ENCODE measurements at regions not wholly inside any gene's neighbourhood (a gene's known extent, or its start where the extent isn't known, plus 50 kb on each side); places are given as distances from the start of the nearest gene placed in this dataset.

DNA sequence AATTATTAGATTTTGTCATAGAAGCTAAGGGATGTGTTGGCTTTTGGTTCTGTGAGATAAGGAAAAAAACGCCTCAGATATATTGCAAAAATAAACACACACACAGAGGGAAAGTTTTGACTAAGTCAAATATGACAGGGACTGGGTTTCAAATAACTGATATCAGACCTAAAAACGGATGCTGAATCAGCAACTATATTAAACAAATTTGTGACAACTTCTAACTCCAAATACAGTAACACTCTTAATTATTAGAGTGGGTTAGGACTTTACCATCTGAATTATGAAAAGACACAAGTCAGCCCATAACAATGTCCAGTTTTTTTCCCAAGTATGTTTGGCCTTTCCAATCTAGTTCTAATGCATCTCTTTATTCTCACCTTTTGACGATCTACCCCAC, 2693.1 kb downstream of the ARAP2 start:
- ChIA-PET POLR2A (no interaction called here), CTCF (no interaction called here)
- Mint-ChIP-seq H3K36me3 (ENCODE audit: low read depth) (no peaks in the 10 kb centered on the region), H3K27ac (no peak overlapping the region), H3K4me1 (ENCODE audit: low read depth) (no peaks in the 10 kb centered on the region), H3K4me3 (no peak overlapping the region), H3K27me3 (no peaks in the 10 kb centered on the region), H3K9me3 (peaks cover 19% of the 10 kb centered on the region)
- no peak overlapping the region for H3K4me3 ChIP-seq (ENCODE audit: low read length)
- TF ChIP-seq, protein P1, sequence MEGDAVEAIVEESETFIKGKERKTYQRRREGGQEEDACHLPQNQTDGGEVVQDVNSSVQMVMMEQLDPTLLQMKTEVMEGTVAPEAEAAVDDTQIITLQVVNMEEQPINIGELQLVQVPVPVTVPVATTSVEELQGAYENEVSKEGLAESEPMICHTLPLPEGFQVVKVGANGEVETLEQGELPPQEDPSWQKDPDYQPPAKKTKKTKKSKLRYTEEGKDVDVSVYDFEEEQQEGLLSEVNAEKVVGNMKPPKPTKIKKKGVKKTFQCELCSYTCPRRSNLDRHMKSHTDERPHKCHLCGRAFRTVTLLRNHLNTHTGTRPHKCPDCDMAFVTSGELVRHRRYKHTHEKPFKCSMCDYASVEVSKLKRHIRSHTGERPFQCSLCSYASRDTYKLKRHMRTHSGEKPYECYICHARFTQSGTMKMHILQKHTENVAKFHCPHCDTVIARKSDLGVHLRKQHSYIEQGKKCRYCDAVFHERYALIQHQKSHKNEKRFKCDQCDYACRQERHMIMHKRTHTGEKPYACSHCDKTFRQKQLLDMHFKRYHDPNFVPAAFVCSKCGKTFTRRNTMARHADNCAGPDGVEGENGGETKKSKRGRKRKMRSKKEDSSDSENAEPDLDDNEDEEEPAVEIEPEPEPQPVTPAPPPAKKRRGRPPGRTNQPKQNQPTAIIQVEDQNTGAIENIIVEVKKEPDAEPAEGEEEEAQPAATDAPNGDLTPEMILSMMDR (IDR thresholded peaks at IDR 0.05): no peak
- intact Hi-C loops (cut with DNase I, micrococcal nuclease): no loop called here
- no peak for DNase-seq
- no peaks in the 10 kb centered on the region for H3K36me3 ChIP-seq (ENCODE audit: insufficient read depth, low read length)
- no peaks in the 10 kb centered on the region for H3K9me3 ChIP-seq (ENCODE audit: control insufficient read depth in 1 of 2, insufficient read depth in 1 of 2, low read length in 2 of 2)
- H3K27me3 ChIP-seq (ENCODE audit: control insufficient read depth in 1 of 2, insufficient read depth in 2 of 2, low read length in 2 of 2): no peaks in the 10 kb centered on the region
- no peak overlapping the region for H3K27ac ChIP-seq (ENCODE audit: low read depth in 1 of 2, low read length in 2 of 2)
- ATAC-seq (ENCODE audit: poor library complexity): no peak
- H3K4me1 ChIP-seq (ENCODE audit: insufficient read depth, low read length): no peaks in the 10 kb centered on the region

DNA sequence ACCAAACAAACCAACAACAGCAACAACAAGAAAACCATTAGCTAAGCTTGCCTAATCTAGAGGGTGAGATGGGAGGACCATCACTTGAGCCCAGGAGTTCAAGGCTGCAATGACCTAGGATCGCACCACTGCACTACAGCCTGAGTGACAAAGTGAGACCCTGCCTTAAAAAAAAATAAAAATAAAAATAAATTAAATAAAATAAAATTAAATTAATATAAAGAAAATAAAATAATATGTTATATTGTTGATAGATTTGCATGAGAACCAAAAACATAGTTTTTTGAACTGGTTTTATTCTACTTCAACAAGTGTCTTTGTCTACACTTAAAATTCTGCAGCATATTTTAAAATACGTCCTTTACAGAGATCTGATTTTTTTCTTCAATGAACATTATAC, 2683.1 kb downstream of the ARAP2 start:
- ChIA-PET CTCF (no interaction called here), POLR2A (no interaction called here)
- intact Hi-C loops (cut with DNase I, micrococcal nuclease): no loop called here
- no peaks in the 10 kb centered on the region for H3K4me1 ChIP-seq (ENCODE audit: insufficient read depth, low read length)
- no peak overlapping the region for H3K4me3 ChIP-seq (ENCODE audit: low read length)
- TF ChIP-seq, protein P1 (IDR thresholded peaks at IDR 0.05): no peak
- ATAC-seq (ENCODE audit: poor library complexity) (no peak), DNase-seq (no peak)
- Mint-ChIP-seq H3K9me3 (peaks cover 2% of the 10 kb centered on the region), H3K4me3 (no peak overlapping the region), H3K27me3 (no peaks in the 10 kb centered on the region), H3K4me1 (ENCODE audit: low read depth) (no peaks in the 10 kb centered on the region), H3K27ac (no peak overlapping the region), H3K36me3 (ENCODE audit: low read depth) (no peaks in the 10 kb centered on the region)
- H3K27me3 ChIP-seq (ENCODE audit: control insufficient read depth in 1 of 2, insufficient read depth in 2 of 2, low read length in 2 of 2): no peaks in the 10 kb centered on the region
- no peak overlapping the region for H3K27ac ChIP-seq (ENCODE audit: low read depth in 1 of 2, low read length in 2 of 2)
- peaks cover 0 to 6% of the 10 kb centered on the region in 2 experiments for H3K9me3 ChIP-seq (ENCODE audit: control insufficient read depth in 1 of 2, insufficient read depth in 1 of 2, low read length in 2 of 2)
- no peaks in the 10 kb centered on the region for H3K36me3 ChIP-seq (ENCODE audit: insufficient read depth, low read length)

DNA sequence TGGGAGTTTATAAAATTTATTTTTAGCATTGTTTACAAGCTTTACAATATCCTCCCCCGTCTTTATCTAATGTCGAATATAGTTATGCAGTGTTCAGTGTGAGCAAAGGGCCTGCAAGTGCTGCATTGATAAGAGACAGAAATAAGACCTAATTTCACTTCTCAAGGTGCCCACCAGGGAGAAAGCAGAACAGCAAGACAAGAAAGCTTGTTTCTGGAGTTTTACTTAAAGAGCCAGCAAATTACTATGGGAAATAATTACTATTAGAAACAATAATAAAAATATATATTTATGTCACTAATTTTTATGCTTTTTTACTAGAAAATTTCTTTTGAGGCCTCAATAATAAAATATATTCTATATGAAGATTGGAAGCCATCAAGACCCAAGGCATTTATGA, 2677.7 kb downstream of the ARAP2 start:
- peaks cover 3% of the 10 kb centered on the region for H3K9me3 Mint-ChIP-seq
- ChIA-PET CTCF (no interaction called here), POLR2A (no interaction called here)
- H3K4me3 Mint-ChIP-seq: no peak overlapping the region
- no peaks in the 10 kb centered on the region for H3K36me3 ChIP-seq (ENCODE audit: insufficient read depth, low read length)
- H3K27ac ChIP-seq (ENCODE audit: low read depth in 1 of 2, low read length in 2 of 2): no peak overlapping the region
- no peak for ATAC-seq (ENCODE audit: poor library complexity)
- no peak for DNase-seq
- no peak overlapping the region for H3K27ac Mint-ChIP-seq
- H3K4me1 ChIP-seq (ENCODE audit: insufficient read depth, low read length): no peaks in the 10 kb centered on the region
- H3K9me3 ChIP-seq (ENCODE audit: control insufficient read depth in 1 of 2, insufficient read depth in 1 of 2, low read length in 2 of 2): peaks cover 0 to 12% of the 10 kb centered on the region in 2 experiments
- no peaks in the 10 kb centered on the region for H3K4me1 Mint-ChIP-seq (ENCODE audit: low read depth)
- TF ChIP-seq, protein P1 (IDR thresholded peaks at IDR 0.05): no peak
- intact Hi-C loops (cut with DNase I, micrococcal nuclease): no loop called here
- H3K4me3 ChIP-seq (ENCODE audit: low read length): no peak overlapping the region
- H3K36me3 Mint-ChIP-seq (ENCODE audit: low read depth): no peaks in the 10 kb centered on the region
- no peaks in the 10 kb centered on the region for H3K27me3 Mint-ChIP-seq
- H3K27me3 ChIP-seq (ENCODE audit: control insufficient read depth in 1 of 2, insufficient read depth in 2 of 2, low read length in 2 of 2): no peaks in the 10 kb centered on the region
